GM23338 (cell line): ENCODE measurements at regions not wholly inside any gene's neighbourhood (a gene's known extent, or its start where the extent isn't known, plus 50 kb on each side); places are given as distances from the start of the nearest gene placed in this dataset.

ENCODE experiments used
- ATAC-seq: fragments of 200-7000 bp; cut with Tn5 transposase; 3 replicates; pipeline ENCODE4 v1.9.1; 2020
- DNase-seq: peaks from one replicate; pipeline ENCODE4 v3.0.0-alpha.2; 2015; ENCODE audit warnings: low spot score
- H2AFZ ChIP-seq: fragments of 200-600 bp; sonication (generic); 2 replicates; pipeline ENCODE4 v1.8.0; 2016; ENCODE audit warnings: antibody characterized with exemption, mild to moderate bottlenecking, moderate library complexity
- H3F3A ChIP-seq: fragments of 200-600 bp; sonication (generic); replicated peaks from 2 replicates; pipeline ENCODE4 v1.8.0; 2017; ENCODE audit warnings: antibody characterized with exemption, mixed run types, low read depth
- H3K27ac ChIP-seq: fragments of 200-600 bp; sonication (generic); 2 replicates; pipeline ENCODE4 v1.6.1; 2016; ENCODE audit warnings: low read depth
- H3K27me3 ChIP-seq: fragments of 200-600 bp; sonication (generic); 2 replicates; pipeline ENCODE4 v1.8.0; 2016; ENCODE audit warnings: mild to moderate bottlenecking, mixed run types, moderate library complexity; ENCODE audit not compliant: insufficient read depth
- H3K36me3 ChIP-seq: fragments of 200-600 bp; sonication (generic); 2 replicates; pipeline ENCODE4 v1.8.0; 2016; ENCODE audit warnings: mild to moderate bottlenecking; ENCODE audit not compliant: insufficient read depth
- H3K4me1 ChIP-seq: fragments of 200-600 bp; sonication (generic); 2 replicates; pipeline ENCODE4 v1.8.0; 2016; ENCODE audit warnings: mild to moderate bottlenecking, moderate library complexity; ENCODE audit not compliant: insufficient read depth
- H3K4me2 ChIP-seq: fragments of 200-600 bp; sonication (generic); 2 replicates; pipeline ENCODE4 v1.7.1; 2017; ENCODE audit warnings: mixed run types
- H3K4me3 ChIP-seq: fragments of 200-600 bp; sonication (generic); 2 replicates; pipeline ENCODE4 v1.6.1; 2016; ENCODE audit warnings: mixed run types
- H3K79me2 ChIP-seq: fragments of 200-600 bp; sonication (generic); replicated peaks from 2 replicates; pipeline ENCODE4 v1.8.0; 2017; ENCODE audit warnings: mild to moderate bottlenecking; ENCODE audit not compliant: insufficient read depth
- H3K9me2 ChIP-seq: fragments of 200-600 bp; sonication (generic); 2 replicates; pipeline ENCODE4 v1.8.0; 2017; ENCODE audit not compliant: insufficient read depth
- H4K20me1 ChIP-seq: fragments of 200-600 bp; sonication (generic); replicated peaks from 2 replicates; pipeline ENCODE4 v1.8.0; 2017; ENCODE audit warnings: mild to moderate bottlenecking; ENCODE audit not compliant: insufficient read depth
- H3K27ac Mint-ChIP-seq: 2 replicates; pipeline ENCODE4 v1.8.0; 2020; ENCODE audit warnings: inconsistent platforms, mild to moderate bottlenecking, moderate library complexity, mixed read lengths
- H3K27me3 Mint-ChIP-seq: 3 replicates; pipeline ENCODE4 v1.8.0; 2022; ENCODE audit warnings: low read depth, mild to moderate bottlenecking, moderate library complexity, mixed read lengths, inconsistent platforms; ENCODE audit not compliant: insufficient read depth, poor library complexity
- H3K36me3 Mint-ChIP-seq: 3 replicates; pipeline ENCODE4 v1.8.0; 2021; ENCODE audit warnings: low read depth, mild to moderate bottlenecking, inconsistent platforms, moderate library complexity, mixed read lengths
- H3K4me1 Mint-ChIP-seq: 3 replicates; pipeline ENCODE4 v1.8.0; 2020; ENCODE audit warnings: mild to moderate bottlenecking, inconsistent platforms, mixed read lengths
- H3K4me3 Mint-ChIP-seq: 3 replicates; pipeline ENCODE4 v1.8.0; 2021; ENCODE audit warnings: moderate library complexity, mild to moderate bottlenecking, inconsistent platforms, mixed read lengths
- H3K9me3 Mint-ChIP-seq: 3 replicates; pipeline ENCODE4 v1.8.0; 2020; ENCODE audit warnings: moderate library complexity, mild to moderate bottlenecking, inconsistent platforms, mixed read lengths
- CTCF ChIP-seq, 2 experiments: fragments of 200-600 bp in 1 of 2; sonication (generic) in 1 of 2; conservative IDR thresholded peaks; 2 replicates each; pipeline versions ENCODE4 v1.5.1 to v1.6.1; 2016 to 2017; ENCODE audit warnings: antibody characterized with exemption in 2 of 2, low read depth in 2 of 2, mild to moderate bottlenecking in 2 of 2, moderate library complexity in 1 of 2
- ETS1 ChIP-seq: IDR thresholded peaks from 2 replicates; pipeline ENCODE4 v1.6.1; 2016; ENCODE audit warnings: antibody characterized with exemption
- JUNB ChIP-seq: IDR thresholded peaks from one replicate; pipeline ENCODE4 v1.6.1; 2016; ENCODE audit warnings: antibody characterized with exemption; ENCODE audit not compliant: unreplicated experiment
- REST ChIP-seq: IDR thresholded peaks from one replicate; pipeline ENCODE4 v1.6.1; 2018; ENCODE audit warnings: antibody characterized with exemption; ENCODE audit not compliant: unreplicated experiment
- ZNF331 ChIP-seq: fragments of 250-450 bp; sonication (Bioruptor Pico); IDR thresholded peaks from 2 replicates; pipeline ENCODE4 v1.5.0; 2020; ENCODE audit warnings: low read depth, mild to moderate bottlenecking, moderate library complexity
- ZNF462 ChIP-seq: fragments of 250-450 bp; sonication (Bioruptor Pico); IDR thresholded peaks from 2 replicates; pipeline ENCODE4 v1.5.0; 2020; ENCODE audit warnings: mild to moderate bottlenecking, moderate library complexity

- H3K36me3 Mint-ChIP-seq = no peaks in the 10 kb centered on the region
- Histone ChIP-seq H3K4me1 (peaks cover 7% of the 10 kb centered on the region; the same call in 1 of the 2 replicates), H3K27ac (no peak overlapping the region), H4K20me1 (no peaks in the 10 kb centered on the region), H3K79me2 (no peaks in the 10 kb centered on the region), H3K36me3 (no peaks in the 10 kb centered on the region), H3F3A (no peaks in the 10 kb centered on the region), H3K4me2 (no peak overlapping the region), H3K27me3 (no peaks in the 10 kb centered on the region), H3K9me2 (no peaks in the 10 kb centered on the region), H2AFZ (0 out of 2 replicates have a peak overlapping the region, but pooled peaks have one; percentile 3), H3K4me3 (no peak overlapping the region)
- no peak overlapping the region; the same call in 1 of the 2 replicates for H3K27ac Mint-ChIP-seq
- DNase-seq = peak; percentile 83
- H3K9me3 Mint-ChIP-seq = no peaks in the 10 kb centered on the region
- no peak for TF ChIP-seq REST
- TF ChIP-seq JUNB = no peak
- TF ChIP-seq ETS1 = no peak
- TF ChIP-seq ZNF331 (CRISPR knock-in tag) = no peak
- no peak for TF ChIP-seq ZNF462 (CRISPR knock-in tag)
- TF ChIP-seq CTCF (conservative IDR thresholded peaks at IDR 0.05; ENCODE audit: low read depth in 2 of 2) = peak; percentile 69 to 95
- peaks cover 3% of the 10 kb centered on the region for H3K27me3 Mint-ChIP-seq
- no peak overlapping the region for H3K4me3 Mint-ChIP-seq
- peaks cover 12% of the 10 kb centered on the region for H3K4me1 Mint-ChIP-seq
- peak; percentile 32; the same call in 1 of the 3 replicates for ATAC-seq
Measured at GRCh38 chr14:21734457-21735074, 60.9 kb upstream of the OR4E1 start.
